Fibroblast of mammary gland (primary cell): ENCODE measurements at regions not wholly inside any gene's neighbourhood (a gene's known extent, or its start where the extent isn't known, plus 50 kb on each side); places are given as distances from the start of the nearest gene placed in this dataset.

Experiments
- DNase-seq: peaks from one replicate; pipeline ENCODE4 v3.0.0-alpha.2; 2010; ENCODE audit warnings: low read depth
- H3K4me3 ChIP-seq: 2 replicates; pipeline ENCODE4 v1.5.1; 2011; ENCODE audit warnings: low read depth, mild to moderate bottlenecking, low read length, moderate library complexity; ENCODE audit not compliant: control insufficient read depth
- CTCF ChIP-seq: conservative IDR thresholded peaks from 2 replicates; pipeline ENCODE4 v1.5.1; 2011; ENCODE audit warnings: low read depth, low read length, inconsistent platforms; ENCODE audit not compliant: control insufficient read depth, insufficient read depth

GRCh38 chr10:2392145-2392812 lies 655.0 kb upstream of the ADARB2 start:
- no peak for TF ChIP-seq CTCF
- DNase-seq: no peak
- H3K4me3 ChIP-seq: no peak overlapping the region

- DNase-seq: no peak
- H3K4me3 ChIP-seq: no peak overlapping the region
- TF ChIP-seq CTCF: no peak
Observed at GRCh38 chr10:2387672-2388071, 650.3 kb upstream of the ADARB2 start.

GRCh38 chr10:2387261-2387660 lies 649.9 kb upstream of the ADARB2 start:
- no peak for TF ChIP-seq CTCF
- DNase-seq: no peak
- H3K4me3 ChIP-seq: no peak overlapping the region

GRCh38 chr10:2380218-2380617 lies 642.9 kb upstream of the ADARB2 start:
- DNase-seq: no peak
- no peak overlapping the region for H3K4me3 ChIP-seq

GRCh38 chr10:2367083-2367482 lies 629.8 kb upstream of the ADARB2 start:
- no peak for TF ChIP-seq CTCF
- no peak for DNase-seq
- H3K4me3 ChIP-seq: no peak overlapping the region

More at GRCh38 chr10:2380218-2380617, 642.9 kb upstream of the ADARB2 start:
- no peak for TF ChIP-seq CTCF

- DNase-seq: no peak
- TF ChIP-seq CTCF: no peak
Observed at GRCh38 chr10:2366264-2366931, 629.1 kb upstream of the ADARB2 start.

More at GRCh38 chr10:2366264-2366931, 629.1 kb upstream of the ADARB2 start:
- H3K4me3 ChIP-seq: no peak overlapping the region
